ENCODE measurements at regions not wholly inside any gene's neighbourhood (a gene's known extent, or its start where the extent isn't known, plus 50 kb on each side); places are given as distances from the start of the nearest gene placed in this dataset.

DNA sequence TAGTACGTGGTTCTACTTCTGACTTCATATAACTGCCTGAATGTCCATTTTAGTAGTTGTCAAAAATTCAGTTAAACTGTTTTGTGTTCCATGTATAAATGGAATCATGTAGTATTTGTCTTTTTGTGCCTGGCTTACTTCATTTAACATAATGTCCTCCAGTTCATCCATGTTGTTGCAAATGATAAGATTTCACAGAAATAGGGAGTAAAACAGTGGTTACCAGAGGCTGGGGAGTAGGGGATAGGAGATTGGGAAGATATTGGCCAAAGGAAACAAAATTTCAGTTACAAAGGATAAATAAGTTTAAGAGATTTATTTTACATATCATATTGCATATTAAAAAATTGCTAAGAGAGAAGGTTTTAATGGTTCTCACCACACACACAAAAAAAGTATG lies 425.0 kb upstream of the MEF2C start:
- ATAC-seq (ENCODE audit: low read depth) (no peak), DNase-seq (no peak)
- no peaks in the 10 kb centered on the region for H3K27me3 ChIP-seq (ENCODE audit: control insufficient read depth, insufficient read depth, low read length)
- H4K8ac ChIP-seq (ENCODE audit: low read depth in 2 of 2, low read length in 2 of 2): no peak overlapping the region
- H3K14ac ChIP-seq (replicated peaks; ENCODE audit: low read depth, low read length): no peak overlapping the region
- WGBS, 2 experiments (ENCODE audit: extremely low coverage in 2 of 2, insufficient read length in 1 of 2): no CpG with 5 or more reads among the region's 1 CpG
- no peak overlapping the region for H3K9ac ChIP-seq (ENCODE audit: low read depth, low read length)
- no peak overlapping the region for H2BK20ac ChIP-seq (ENCODE audit: low read depth, low read length)
- no peaks in the 10 kb centered on the region for H3K79me1 ChIP-seq (ENCODE audit: low read depth in 1 of 2, low read length in 2 of 2)
- H2BK5ac ChIP-seq (ENCODE audit: low read depth, low read length, poor library complexity, severe bottlenecking): no peak overlapping the region
- no peaks in the 10 kb centered on the region for H3K4me1 ChIP-seq (ENCODE audit: control insufficient read depth, insufficient read depth, low read length)
- H3K4me3 ChIP-seq (ENCODE audit: insufficient read depth, low read depth, low read length): no peak overlapping the region
- H3K23ac ChIP-seq (ENCODE audit: low read depth, low read length): no peak overlapping the region
- ChIA-PET CTCF (no interaction called here), POLR2A (ENCODE audit: unreplicated experiment) (no interaction called here)
- H4K20me1 ChIP-seq (ENCODE audit: insufficient read depth, low read length): no peaks in the 10 kb centered on the region
- dilution Hi-C loops (cut with HindIII; ENCODE audit: low sequenced_read_pairs, unreplicated experiment): no loop called here
- H2BK15ac ChIP-seq (ENCODE audit: low read depth, low read length): no peak overlapping the region
- no peak overlapping the region for H3K18ac ChIP-seq (ENCODE audit: low read depth, low read length)
- H4K5ac ChIP-seq (ENCODE audit: low read depth, low read length): no peak overlapping the region
- no peak overlapping the region for H2AFZ ChIP-seq (replicated peaks; ENCODE audit: low read length, poor library complexity)
- no peak overlapping the region for H2BK120ac ChIP-seq (ENCODE audit: low read depth, low read length)
- H3K27ac ChIP-seq (ENCODE audit: insufficient read depth, low read length): no peak overlapping the region
- no peak overlapping the region for H4K91ac ChIP-seq (ENCODE audit: insufficient read depth, low read depth, low read length)
- no TSS peak for BruUV-seq (replicated peaks)
- no peaks in the 10 kb centered on the region for H3K9me3 ChIP-seq (ENCODE audit: control insufficient read depth, insufficient read depth, low read length)
- TF ChIP-seq USF2 (IDR thresholded peaks at IDR 0.05; ENCODE audit: low read depth, low read length) (no peak), BHLHE40 (IDR thresholded peaks at IDR 0.05; ENCODE audit: low read depth, low read length) (no peak), CTCF (conservative IDR thresholded peaks at IDR 0.05; ENCODE audit: low read depth, low read length) (no peak), CEBPB (IDR thresholded peaks at IDR 0.05; ENCODE audit: low read depth, low read length) (no peak), RAD21 (IDR thresholded peaks at IDR 0.05; ENCODE audit: low read length) (no peak), MAFK (IDR thresholded peaks at IDR 0.05; ENCODE audit: low read depth, low read length) (no peak), POLR2A (IDR thresholded peaks at IDR 0.05; ENCODE audit: low read depth, low read length) (no peak), FOS (IDR thresholded peaks at IDR 0.05; ENCODE audit: low read depth, low read length) (no peak), RFX5 (IDR thresholded peaks at IDR 0.05; ENCODE audit: low read depth, low read length) (no peak), ELK1 (IDR thresholded peaks at IDR 0.05; ENCODE audit: borderline replicate concordance, low read depth, low read length) (no peak), MXI1 (IDR thresholded peaks at IDR 0.05; ENCODE audit: borderline replicate concordance, low read depth, low read length) (no peak), CHD1 (IDR thresholded peaks at IDR 0.05; ENCODE audit: low read depth, low read length) (no peak), SMC3 (IDR thresholded peaks at IDR 0.05; ENCODE audit: low read depth, low read length) (no peak)
- H3K4me2 ChIP-seq (ENCODE audit: low read depth, low read length): no peak overlapping the region
- intact Hi-C loops (cut with micrococcal nuclease): loop anchor here (5.0 kb wide), 1 partner anchor 89 kb away; no protein-coding TSS in a partner anchor
- no peak overlapping the region for H3K4ac ChIP-seq (ENCODE audit: low read depth, low read length)
- H2AK5ac ChIP-seq (ENCODE audit: low read depth, low read length): no peak overlapping the region
- no peaks in the 10 kb centered on the region for H3K36me3 ChIP-seq (ENCODE audit: control insufficient read depth, insufficient read depth, low read length)
- no peak overlapping the region for H2AK9ac ChIP-seq (replicated peaks; ENCODE audit: low read depth, low read length, poor library complexity)
- in situ Hi-C loops (cut with MboI; ENCODE audit: low sequenced_read_pairs): no loop called here
- no peaks in the 10 kb centered on the region for H3K9me1 ChIP-seq (ENCODE audit: insufficient read depth, low read length)
- H3K56ac ChIP-seq (ENCODE audit: extremely low read depth, insufficient read depth, low read length): no peak overlapping the region
